ENCODE measurements at regions not wholly inside any gene's neighbourhood (a gene's known extent, or its start where the extent isn't known, plus 50 kb on each side); places are given as distances from the start of the nearest gene placed in this dataset.

GRCh38 chr20:54364919-54365318, 110.5 kb upstream of the DOK5 start:
- no peak for TF ChIP-seq CTCF (IDR thresholded peaks at IDR 0.05)
- TF ChIP-seq POLR2AphosphoS5 (IDR thresholded peaks at IDR 0.05; ENCODE audit: low read depth, low read length), result no peak
